ENCODE measurements at regions not wholly inside any gene's neighbourhood (a gene's known extent, or its start where the extent isn't known, plus 50 kb on each side); places are given as distances from the start of the nearest gene placed in this dataset.
"Not testable (repeated sequence)": the region's sequence is repeated elsewhere in the genome, so short reads cannot be mapped to it uniquely, and the experiment has no call there.

DNA sequence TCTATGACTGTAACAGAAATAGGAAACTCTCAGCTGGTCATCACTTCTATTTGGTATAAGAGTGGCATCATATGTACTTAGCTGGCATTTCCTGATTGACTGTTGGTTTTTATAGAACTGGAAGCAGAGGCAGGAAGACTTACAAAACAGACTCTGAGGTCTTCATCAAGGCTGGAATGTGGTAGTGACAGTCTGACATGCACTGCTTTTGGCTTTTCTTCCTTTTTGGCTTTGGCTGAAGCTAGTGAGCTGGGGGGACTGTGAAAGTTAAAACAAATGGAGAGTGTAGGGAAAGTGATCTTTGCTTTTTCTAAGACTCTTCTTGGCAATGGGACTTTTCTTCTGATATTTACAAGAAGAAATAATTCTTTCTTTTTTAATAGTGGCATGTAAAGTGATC lies 121.1 kb upstream of the SLC4A4 start (continued):
- no peak for TF ChIP-seq CBX8 (IDR thresholded peaks at IDR 0.05; ENCODE audit: borderline replicate concordance, low read depth, low read length)

DNA sequence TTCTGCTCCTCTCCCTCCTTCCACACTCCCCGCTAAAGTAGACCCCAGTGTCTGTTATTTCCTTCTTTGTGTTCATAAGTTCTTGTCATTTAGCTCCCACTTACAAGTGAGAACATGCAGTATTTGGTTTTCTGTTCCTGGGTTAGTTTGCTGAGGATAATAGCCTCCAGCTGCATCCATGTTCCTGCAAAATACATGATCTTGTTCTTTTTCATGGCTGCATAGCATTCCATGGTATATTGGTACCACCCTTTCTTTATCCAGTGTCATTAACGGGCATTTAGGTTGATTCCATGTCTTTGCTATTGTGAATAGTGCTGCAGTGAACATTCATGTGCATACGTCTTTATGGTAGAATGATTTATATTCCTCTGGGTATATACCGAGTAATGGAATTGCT lies 118.0 kb upstream of the SLC4A4 start:
- H3K4me3 ChIP-seq (ENCODE audit: extremely low read depth in 1 of 4, insufficient read depth in 2 of 4, low read depth in 3 of 4, low read length in 4 of 4); H3K9me3 ChIP-seq (ENCODE audit: insufficient read depth in 2 of 2, low read depth in 1 of 2, low read length in 1 of 2); H3K79me1 ChIP-seq (ENCODE audit: low read depth, low read length); H4K5ac ChIP-seq (ENCODE audit: insufficient read length, low read depth, low read length); H3K23me2 ChIP-seq (ENCODE audit: low read depth, low read length); POLR2A ChIA-PET (ENCODE audit: partially characterized antibody); H2BK12ac ChIP-seq (ENCODE audit: low read depth, low read length); H3K4ac ChIP-seq (replicated peaks; ENCODE audit: insufficient read length, low read depth, low read length); H2BK15ac ChIP-seq (ENCODE audit: low read length); H3K9ac ChIP-seq (replicated peaks in 1 of 4; ENCODE audit: extremely low read depth in 1 of 4, low read depth in 3 of 4, low read length in 3 of 4); H3K14ac ChIP-seq (ENCODE audit: insufficient read length); H2AK5ac ChIP-seq (ENCODE audit: low read depth, low read length); H2AFZ ChIP-seq (ENCODE audit: low read length); H3K4me2 ChIP-seq (ENCODE audit: insufficient read depth in 1 of 2, low read depth in 2 of 2, low read length in 2 of 2); H2BK120ac ChIP-seq (replicated peaks; ENCODE audit: low read depth, low read length); H4K20me1 ChIP-seq (replicated peaks in 1 of 2; ENCODE audit: control insufficient read depth in 1 of 2, insufficient read depth in 2 of 2, low read length in 2 of 2); H3K36me3 ChIP-seq (ENCODE audit: control insufficient read depth in 2 of 4, insufficient read depth in 4 of 4, low read length in 3 of 4); H3K18ac ChIP-seq (ENCODE audit: extremely low read depth, low read length); H3K79me2 ChIP-seq (ENCODE audit: control insufficient read depth in 1 of 2, insufficient read depth in 2 of 2, low read length in 2 of 2); H3K4me1 ChIP-seq (replicated peaks in 1 of 4; ENCODE audit: control insufficient read depth in 3 of 4, insufficient read depth in 4 of 4, low read length in 3 of 4); H2BK20ac ChIP-seq (ENCODE audit: low read length); H2BK5ac ChIP-seq (ENCODE audit: low read depth, low read length); H4K8ac ChIP-seq (ENCODE audit: extremely low read depth, insufficient read depth, low read length); H3K23ac ChIP-seq (ENCODE audit: insufficient read length); H3K27me3 ChIP-seq (replicated peaks in 1 of 4; ENCODE audit: control insufficient read depth in 3 of 4, extremely low read depth in 1 of 4, insufficient read depth in 3 of 4, low read length in 3 of 4); FAIRE-seq; H3K56ac ChIP-seq (replicated peaks; ENCODE audit: insufficient read length, low read depth, low read length); H3K27ac ChIP-seq (ENCODE audit: low read depth, low read length); DNase-seq (ENCODE audit: low read depth in 1 of 2, low spot score in 2 of 2); H4K91ac ChIP-seq (replicated peaks; ENCODE audit: insufficient read length, low read length): not testable (repeated sequence)
- CTCF ChIA-PET (ENCODE audit: partially characterized antibody): interaction anchor here (7.8 kb wide), 1 partner anchor 8 kb away, joined by 69 read pairs; no protein-coding TSS in a partner anchor
- WGBS, 2 experiments (ENCODE audit: extremely low coverage in 1 of 2, insufficient coverage in 1 of 2, insufficient read length in 1 of 2, insufficient replicate concordance in 2 of 2, low coverage in 1 of 2, low lambda C conversion rate in 2 of 2, missing lambda C conversion rate in 1 of 2): 97% methylated on average over 4 of the region's 4 CpGs; no CpG with 5 or more reads in 1 of the 2 experiments
